HL-60 (cell line): ENCODE measurements at regions not wholly inside any gene's neighbourhood (a gene's known extent, or its start where the extent isn't known, plus 50 kb on each side); places are given as distances from the start of the nearest gene placed in this dataset.

ENCODE experiments used
- DNase-seq, 2 experiments: peaks; one replicate each; pipeline ENCODE4 v3.0.0-alpha.2; 2010 to 2020; ENCODE audit warnings: low read depth in 1 of 2, low spot score in 1 of 2
- H3K27ac ChIP-seq: fragments of 250-450 bp; sonication (Bioruptor Pico); replicated peaks from 2 replicates; pipeline ENCODE4 v1.5.1; 2020; ENCODE audit warnings: mild to moderate bottlenecking, moderate library complexity
- H3K27me3 ChIP-seq: fragments of 250-450 bp; sonication (Bioruptor Pico); 2 replicates; pipeline ENCODE4 v1.5.1; 2021; ENCODE audit warnings: mild to moderate bottlenecking, moderate library complexity; ENCODE audit not compliant: insufficient read depth, poor library complexity, severe bottlenecking
- H3K4me3 ChIP-seq: replicated peaks from 2 replicates; pipeline ENCODE4 v1.5.1; 2011; ENCODE audit warnings: mild to moderate bottlenecking, control low read depth, low read length; ENCODE audit not compliant: insufficient read depth
- CTCF ChIP-seq: IDR thresholded peaks from one replicate; pipeline ENCODE4 v1.5.1; 2011; ENCODE audit warnings: low read length, control low read depth, inconsistent platforms; ENCODE audit not compliant: insufficient read depth
- GABPA ChIP-seq: IDR thresholded peaks from 2 replicates; pipeline ENCODE4 v1.6.1; 2012; ENCODE audit warnings: low read depth
- POLR2AphosphoS5 ChIP-seq: IDR thresholded peaks from 2 replicates; pipeline ENCODE4 v1.6.1; 2012; ENCODE audit warnings: low read depth
- SPI1 ChIP-seq: IDR thresholded peaks from 2 replicates; pipeline ENCODE4 v1.6.1; 2012; ENCODE audit warnings: low read depth, mild to moderate bottlenecking, borderline replicate concordance
- TF ChIP-seq, protein P1 (sequence below): IDR thresholded peaks from 2 replicates; pipeline ENCODE4 v1.6.1; 2012; ENCODE audit warnings: low read depth; ENCODE audit not compliant: insufficient replicate concordance

DNA sequence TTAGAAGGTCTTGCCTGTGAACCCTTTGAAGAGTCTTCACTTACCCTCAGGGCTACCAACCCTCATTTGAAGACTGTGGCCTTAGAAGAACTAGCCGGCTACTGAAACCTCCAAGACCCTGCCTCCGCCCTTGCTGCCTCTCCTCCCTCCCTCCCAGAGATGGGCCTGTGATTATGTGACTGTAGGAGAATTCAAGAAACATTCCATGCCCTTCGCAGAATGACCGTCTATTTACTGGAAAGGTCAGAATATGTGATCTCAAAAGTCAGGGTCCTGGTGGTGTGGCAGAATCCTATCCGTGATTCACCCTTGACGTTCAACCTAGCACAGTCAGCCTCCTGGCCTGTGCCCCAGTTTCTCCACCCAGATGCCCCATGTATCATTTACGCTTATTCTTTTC is 109.6 kb downstream of the CTNND1 start:
- no peak for TF ChIP-seq SPI1
- no peak for TF ChIP-seq POLR2AphosphoS5
- no peak for TF ChIP-seq GABPA
- no peak for TF ChIP-seq CTCF
- TF ChIP-seq, protein P1, sequence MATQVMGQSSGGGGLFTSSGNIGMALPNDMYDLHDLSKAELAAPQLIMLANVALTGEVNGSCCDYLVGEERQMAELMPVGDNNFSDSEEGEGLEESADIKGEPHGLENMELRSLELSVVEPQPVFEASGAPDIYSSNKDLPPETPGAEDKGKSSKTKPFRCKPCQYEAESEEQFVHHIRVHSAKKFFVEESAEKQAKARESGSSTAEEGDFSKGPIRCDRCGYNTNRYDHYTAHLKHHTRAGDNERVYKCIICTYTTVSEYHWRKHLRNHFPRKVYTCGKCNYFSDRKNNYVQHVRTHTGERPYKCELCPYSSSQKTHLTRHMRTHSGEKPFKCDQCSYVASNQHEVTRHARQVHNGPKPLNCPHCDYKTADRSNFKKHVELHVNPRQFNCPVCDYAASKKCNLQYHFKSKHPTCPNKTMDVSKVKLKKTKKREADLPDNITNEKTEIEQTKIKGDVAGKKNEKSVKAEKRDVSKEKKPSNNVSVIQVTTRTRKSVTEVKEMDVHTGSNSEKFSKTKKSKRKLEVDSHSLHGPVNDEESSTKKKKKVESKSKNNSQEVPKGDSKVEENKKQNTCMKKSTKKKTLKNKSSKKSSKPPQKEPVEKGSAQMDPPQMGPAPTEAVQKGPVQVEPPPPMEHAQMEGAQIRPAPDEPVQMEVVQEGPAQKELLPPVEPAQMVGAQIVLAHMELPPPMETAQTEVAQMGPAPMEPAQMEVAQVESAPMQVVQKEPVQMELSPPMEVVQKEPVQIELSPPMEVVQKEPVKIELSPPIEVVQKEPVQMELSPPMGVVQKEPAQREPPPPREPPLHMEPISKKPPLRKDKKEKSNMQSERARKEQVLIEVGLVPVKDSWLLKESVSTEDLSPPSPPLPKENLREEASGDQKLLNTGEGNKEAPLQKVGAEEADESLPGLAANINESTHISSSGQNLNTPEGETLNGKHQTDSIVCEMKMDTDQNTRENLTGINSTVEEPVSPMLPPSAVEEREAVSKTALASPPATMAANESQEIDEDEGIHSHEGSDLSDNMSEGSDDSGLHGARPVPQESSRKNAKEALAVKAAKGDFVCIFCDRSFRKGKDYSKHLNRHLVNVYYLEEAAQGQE = no peak
- Histone ChIP-seq H3K4me3 (no peak overlapping the region), H3K27ac (no peak overlapping the region), H3K27me3 (no peaks in the 10 kb centered on the region)
- no peak for DNase-seq

- Histone ChIP-seq H3K27me3 (no peaks in the 10 kb centered on the region), H3K4me3 (no peak overlapping the region), H3K27ac (no peak overlapping the region)
- DNase-seq = no peak
- TF ChIP-seq, protein P1 = no peak
- no peak for TF ChIP-seq CTCF
- no peak for TF ChIP-seq GABPA
- TF ChIP-seq SPI1 = no peak
- TF ChIP-seq POLR2AphosphoS5 = no peak
Observed at GRCh38 chr11:57873196-57873911, 111.8 kb downstream of the CTNND1 start.

- Histone ChIP-seq H3K27me3 (no peaks in the 10 kb centered on the region), H3K27ac (no peak overlapping the region), H3K4me3 (no peak overlapping the region)
- no peak for DNase-seq
- TF ChIP-seq, protein P1 = no peak
- no peak for TF ChIP-seq GABPA
- no peak for TF ChIP-seq SPI1
- TF ChIP-seq POLR2AphosphoS5 = no peak
- no peak for TF ChIP-seq CTCF
Observed at GRCh38 chr11:57874981-57875380, 113.4 kb downstream of the CTNND1 start.
